IMR-90 (cell line): ENCODE measurements at regions not wholly inside any gene's neighbourhood (a gene's known extent, or its start where the extent isn't known, plus 50 kb on each side); places are given as distances from the start of the nearest gene placed in this dataset.

Source experiments
- ATAC-seq: fragments of 200-7000 bp; cut with Tn5 transposase; 2 replicates; pipeline ENCODE4 v1.9.1; 2020; ENCODE audit warnings: low read depth, mild to moderate bottlenecking, moderate library complexity
- BruUV-seq: library from RNA; stranded (reverse); fragments of 400-500 nt; replicated peaks from 2 replicates; lab custom pipeline; 2021; lab: Mats Ljungman, UMichigan
- CTCF ChIA-PET: fragments of 300-600 bp; formaldehyde crosslinking; extraction: SDS; loops from one replicate; lab custom pipeline; 2021; ENCODE audit warnings: antibody characterized with exemption; lab: Yijun Ruan, JAX
- POLR2A ChIA-PET: fragments of 300-600 bp; sonication (Branson Sonifier 250); formaldehyde crosslinking; loops from one replicate; lab custom pipeline; 2022; ENCODE audit warnings: antibody characterized with exemption; ENCODE audit not compliant: unreplicated experiment; lab: Charles Lee
- DNase-seq: peaks from one replicate; pipeline ENCODE4 v3.0.0; 2013
- H2AFZ ChIP-seq: replicated peaks from 2 replicates; pipeline ENCODE3; 2013; ENCODE audit warnings: low read length, mild to moderate bottlenecking; ENCODE audit not compliant: poor library complexity
- H2AK5ac ChIP-seq: 2 replicates; pipeline ENCODE4 v1.6.1; 2013; ENCODE audit warnings: low read depth, low read length, inconsistent platforms
- H2AK9ac ChIP-seq: replicated peaks from 2 replicates; pipeline ENCODE3; 2013; ENCODE audit warnings: mild to moderate bottlenecking, low read depth, low read length, moderate library complexity; ENCODE audit not compliant: poor library complexity
- H2BK120ac ChIP-seq: 2 replicates; pipeline ENCODE4 v1.6.1; 2013; ENCODE audit warnings: low read depth, low read length, inconsistent platforms
- H2BK15ac ChIP-seq: 3 replicates; pipeline ENCODE4 v1.6.1; 2013; ENCODE audit warnings: low read depth, low read length, inconsistent platforms
- H2BK20ac ChIP-seq: 2 replicates; pipeline ENCODE4 v1.6.1; 2013; ENCODE audit warnings: low read depth, mild to moderate bottlenecking, inconsistent platforms, low read length, moderate library complexity
- H2BK5ac ChIP-seq: 2 replicates; pipeline ENCODE4 v1.6.1; 2013; ENCODE audit warnings: mild to moderate bottlenecking, low read depth, low read length, inconsistent platforms; ENCODE audit not compliant: poor library complexity, severe bottlenecking
- H3K14ac ChIP-seq: replicated peaks from 2 replicates; pipeline ENCODE4 v1.6.1; 2013; ENCODE audit warnings: low read depth, low read length, inconsistent platforms
- H3K18ac ChIP-seq: 2 replicates; pipeline ENCODE4 v1.6.1; 2013; ENCODE audit warnings: low read depth, low read length, control low read depth
- H3K23ac ChIP-seq: 2 replicates; pipeline ENCODE4 v1.6.1; 2013; ENCODE audit warnings: low read depth, low read length, inconsistent platforms
- H3K27ac ChIP-seq: 2 replicates; pipeline ENCODE4 v1.5.1; 2013; ENCODE audit warnings: mild to moderate bottlenecking, control low read depth, low read length; ENCODE audit not compliant: insufficient read depth
- H3K27me3 ChIP-seq: 2 replicates; pipeline ENCODE4 v1.6.1; 2013; ENCODE audit warnings: low read length; ENCODE audit not compliant: control insufficient read depth, insufficient read depth
- H3K36me3 ChIP-seq: 2 replicates; pipeline ENCODE4 v1.6.1; 2013; ENCODE audit warnings: low read length, mixed read lengths; ENCODE audit not compliant: control insufficient read depth, insufficient read depth
- H3K4ac ChIP-seq: 2 replicates; pipeline ENCODE4 v1.6.1; 2013; ENCODE audit warnings: low read depth, low read length, inconsistent platforms
- H3K4me1 ChIP-seq: 2 replicates; pipeline ENCODE4 v1.6.1; 2013; ENCODE audit warnings: low read length, mixed read lengths; ENCODE audit not compliant: control insufficient read depth, insufficient read depth
- H3K4me2 ChIP-seq: 2 replicates; pipeline ENCODE4 v1.6.1; 2013; ENCODE audit warnings: low read depth, mild to moderate bottlenecking, control low read depth, low read length, moderate library complexity
- H3K4me3 ChIP-seq: 2 replicates; pipeline ENCODE4 v1.5.1; 2013; ENCODE audit warnings: low read depth, mild to moderate bottlenecking, control low read depth, low read length, moderate library complexity; ENCODE audit not compliant: insufficient read depth
- H3K56ac ChIP-seq: 2 replicates; pipeline ENCODE4 v1.6.1; 2013; ENCODE audit warnings: low read length, inconsistent platforms; ENCODE audit not compliant: insufficient read depth; ENCODE audit errors: extremely low read depth
- H3K79me1 ChIP-seq, 2 experiments: 2 replicates each; pipeline ENCODE4 v1.6.1; 2013; ENCODE audit warnings: low read length in 2 of 2, inconsistent platforms in 1 of 2, low read depth in 1 of 2
- H3K9ac ChIP-seq: 2 replicates; pipeline ENCODE4 v1.6.1; 2013; ENCODE audit warnings: low read depth, low read length, control low read depth
- H3K9me1 ChIP-seq: 2 replicates; pipeline ENCODE4 v1.6.1; 2013; ENCODE audit warnings: low read length, inconsistent platforms; ENCODE audit not compliant: insufficient read depth
- H3K9me3 ChIP-seq: 2 replicates; pipeline ENCODE4 v1.6.1; 2013; ENCODE audit warnings: low read length; ENCODE audit not compliant: control insufficient read depth, insufficient read depth
- H4K20me1 ChIP-seq: 2 replicates; pipeline ENCODE4 v1.6.1; 2013; ENCODE audit warnings: low read length, inconsistent platforms; ENCODE audit not compliant: insufficient read depth
- H4K5ac ChIP-seq: 2 replicates; pipeline ENCODE4 v1.6.1; 2013; ENCODE audit warnings: mild to moderate bottlenecking, low read depth, low read length, control low read depth
- H4K8ac ChIP-seq, 2 experiments: 2 replicates each; pipeline ENCODE4 v1.6.1; 2013; ENCODE audit warnings: low read depth in 2 of 2, low read length in 2 of 2, control low read depth in 1 of 2, inconsistent platforms in 1 of 2
- H4K91ac ChIP-seq: 2 replicates; pipeline ENCODE4 v1.6.1; 2013; ENCODE audit warnings: low read depth, low read length, inconsistent platforms; ENCODE audit not compliant: insufficient read depth
- CEBPB ChIP-seq: IDR thresholded peaks from 2 replicates; pipeline ENCODE4 v1.6.1; 2012; ENCODE audit warnings: low read depth, low read length, improper control_type of control experiment
- CHD1 ChIP-seq: IDR thresholded peaks from 2 replicates; pipeline ENCODE4 v1.6.1; 2012; ENCODE audit warnings: low read depth, low read length, improper control_type of control experiment
- FOS ChIP-seq: fragments of 150-350 bp; IDR thresholded peaks from 2 replicates; pipeline ENCODE4 v1.6.1; 2016; ENCODE audit warnings: low read depth, low read length
- MAFK ChIP-seq: IDR thresholded peaks from 2 replicates; pipeline ENCODE4 v1.6.1; 2012; ENCODE audit warnings: low read depth, low read length, improper control_type of control experiment
- MXI1 ChIP-seq: IDR thresholded peaks from 2 replicates; pipeline ENCODE4 v1.6.1; 2012; ENCODE audit warnings: low read depth, mild to moderate bottlenecking, low read length, moderate library complexity, borderline replicate concordance
- RAD21 ChIP-seq: IDR thresholded peaks from 2 replicates; pipeline ENCODE4 v1.6.1; 2012; ENCODE audit warnings: low read length, improper control_type of control experiment
- WGBS, 2 experiments: methylation state at CpG; one replicate each; pipeline versions ENCODE4 v1.1.5 to v1.1.7; 2013; ENCODE audit warnings: missing lambda C conversion rate in 2 of 2; ENCODE audit not compliant: insufficient read length in 1 of 2; ENCODE audit errors: extremely low coverage in 2 of 2; 5-methylcytosine and 5-hydroxymethylcytosine counted together
- dilution Hi-C: fragments of 300-500 bp; cut with HindIII; formaldehyde crosslinking; loops from one replicate; pipeline ENCODE4 v1.14.3; 2018; ENCODE audit warnings: low sequenced_read_pairs; ENCODE audit not compliant: unreplicated experiment
- in situ Hi-C: fragments of 300-500 bp; cut with MboI; formaldehyde crosslinking; loops from 3 replicates; pipeline ENCODE4 v1.14.3; 2019; ENCODE audit warnings: low sequenced_read_pairs, inconsistent platforms, mixed read lengths
- intact Hi-C: fragments of 100-400 bp; cut with micrococcal nuclease; formaldehyde crosslinking; loops from 2 replicates; pipeline ENCODE4 v1.10.0; 2022
- TF ChIP-seq, protein P1 (sequence below): fragments of 150-350 bp; IDR thresholded peaks from 2 replicates; pipeline ENCODE4 v1.6.1; 2017; ENCODE audit warnings: mild to moderate bottlenecking, antibody characterized with exemption, low read length, low read depth

GRCh38 chr2:147030966-147031720, 813.7 kb upstream of the ACVR2A start:
- POLR2A ChIA-PET: no interaction called here
- Histone ChIP-seq H2BK15ac (no peak overlapping the region), H3K27me3 (no peaks in the 10 kb centered on the region; the same call in 1 of the 2 replicates), H3K79me1 (no peaks in the 10 kb centered on the region), H3K4me2 (no peak overlapping the region; the same call in 1 of the 2 replicates), H2AK5ac (no peak overlapping the region), H3K56ac (no peak overlapping the region), H4K5ac (no peak overlapping the region), H3K36me3 (no peaks in the 10 kb centered on the region), H2BK20ac (no peak overlapping the region), H3K4ac (no peak overlapping the region), H2BK120ac (no peak overlapping the region), H3K14ac (no peak overlapping the region), H4K20me1 (no peaks in the 10 kb centered on the region), H3K9me1 (no peaks in the 10 kb centered on the region), H3K9ac (no peak overlapping the region), H3K27ac (no peak overlapping the region), H3K23ac (no peak overlapping the region), H3K18ac (no peak overlapping the region; the same call in 1 of the 2 replicates), H3K4me3 (no peak overlapping the region), H2AK9ac (no peak overlapping the region), H2AFZ (no peak overlapping the region), H3K9me3 (peaks cover 7% of the 10 kb centered on the region), H2BK5ac (no peak overlapping the region), H4K8ac (no peak overlapping the region), H4K91ac (no peak overlapping the region), H3K4me1 (peaks cover 13% of the 10 kb centered on the region; the same call in 1 of the 2 replicates)
- no peak for TF ChIP-seq FOS
- TF ChIP-seq, protein P1, sequence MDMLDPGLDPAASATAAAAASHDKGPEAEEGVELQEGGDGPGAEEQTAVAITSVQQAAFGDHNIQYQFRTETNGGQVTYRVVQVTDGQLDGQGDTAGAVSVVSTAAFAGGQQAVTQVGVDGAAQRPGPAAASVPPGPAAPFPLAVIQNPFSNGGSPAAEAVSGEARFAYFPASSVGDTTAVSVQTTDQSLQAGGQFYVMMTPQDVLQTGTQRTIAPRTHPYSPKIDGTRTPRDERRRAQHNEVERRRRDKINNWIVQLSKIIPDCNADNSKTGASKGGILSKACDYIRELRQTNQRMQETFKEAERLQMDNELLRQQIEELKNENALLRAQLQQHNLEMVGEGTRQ: no peak
- no peak for TF ChIP-seq MAFK
- TF ChIP-seq RAD21: no peak
- TF ChIP-seq MXI1: no peak
- TF ChIP-seq CHD1: no peak
- no peak for TF ChIP-seq CEBPB
- intact Hi-C loops: loop anchor here (5.0 kb wide), 1 partner anchor 104 kb away; no protein-coding TSS in a partner anchor
- in situ Hi-C loops: no loop called here
- BruUV-seq: no TSS peak
- dilution Hi-C loops: no loop called here
- WGBS, 2 experiments: 80% methylated on average over 3 of the region's 6 CpGs; no CpG with 5 or more reads in 1 of the 2 experiments
- ATAC-seq: peak; percentile 46; the same call in 1 of the 2 replicates
- CTCF ChIA-PET: no interaction called here
- DNase-seq: peak; percentile 54
